GM23338 (cell line): ENCODE measurements at regions not wholly inside any gene's neighbourhood (a gene's known extent, or its start where the extent isn't known, plus 50 kb on each side); places are given as distances from the start of the nearest gene placed in this dataset.

Source experiments
- CREB1 ChIP-seq: fragments of 250-450 bp; sonication (Bioruptor Pico); IDR thresholded peaks from 2 replicates; pipeline ENCODE4 v1.5.0; 2020; ENCODE audit warnings: low read depth, mild to moderate bottlenecking, moderate library complexity
- EZH2 ChIP-seq: fragments of 200-600 bp; sonication (generic); IDR thresholded peaks from one replicate; pipeline ENCODE4 v1.8.0; 2017; ENCODE audit warnings: antibody characterized with exemption, mild to moderate bottlenecking, low read depth; ENCODE audit not compliant: unreplicated experiment
- EZH2phosphoT487 ChIP-seq: fragments of 200-600 bp; sonication (generic); IDR thresholded peaks from one replicate; pipeline ENCODE4 v1.8.1; 2018; ENCODE audit warnings: antibody characterized with exemption; ENCODE audit not compliant: unreplicated experiment
- JUNB ChIP-seq: IDR thresholded peaks from one replicate; pipeline ENCODE4 v1.6.1; 2016; ENCODE audit warnings: antibody characterized with exemption; ENCODE audit not compliant: unreplicated experiment
- NANOG ChIP-seq: IDR thresholded peaks from 2 replicates; pipeline ENCODE4 v1.6.1; 2016; ENCODE audit warnings: antibody characterized with exemption, borderline replicate concordance
- POLR2AphosphoS5 ChIP-seq: IDR thresholded peaks from 2 replicates; pipeline ENCODE4 v1.6.1; 2016; ENCODE audit warnings: antibody characterized with exemption, low read depth
- STAT1 ChIP-seq: IDR thresholded peaks from one replicate; pipeline ENCODE4 v1.6.1; 2016; ENCODE audit warnings: antibody characterized with exemption; ENCODE audit not compliant: unreplicated experiment
- ZNF114 ChIP-seq: fragments of 250-450 bp; sonication (Bioruptor Pico); IDR thresholded peaks from 2 replicates; pipeline ENCODE4 v1.5.0; 2020; ENCODE audit warnings: mild to moderate bottlenecking, moderate library complexity
- ZNF331 ChIP-seq: fragments of 250-450 bp; sonication (Bioruptor Pico); IDR thresholded peaks from 2 replicates; pipeline ENCODE4 v1.5.0; 2020; ENCODE audit warnings: low read depth, mild to moderate bottlenecking, moderate library complexity
- TF ChIP-seq, protein P1 (sequence below), 2 experiments: fragments of 200-600 bp in 1 of 2; sonication (generic) in 1 of 2; conservative IDR thresholded peaks; 2 replicates each; pipeline versions ENCODE4 v1.5.1 to v1.6.1; 2016 to 2017; ENCODE audit warnings: antibody characterized with exemption in 2 of 2, low read depth in 2 of 2, mild to moderate bottlenecking in 2 of 2, moderate library complexity in 1 of 2
- TF ChIP-seq, protein P2 (sequence below): IDR thresholded peaks from one replicate; pipeline ENCODE4 v1.6.1; 2018; ENCODE audit warnings: antibody characterized with exemption; ENCODE audit not compliant: unreplicated experiment
- TF ChIP-seq, protein P3 (sequence below): IDR thresholded peaks from 2 replicates; pipeline ENCODE4 v1.6.1; 2016; ENCODE audit warnings: antibody characterized with exemption
- TF ChIP-seq, protein P4 (sequence below): fragments of 250-450 bp; sonication (Bioruptor Pico); IDR thresholded peaks from 2 replicates; pipeline ENCODE4 v1.5.0; 2020; ENCODE audit warnings: mild to moderate bottlenecking, moderate library complexity

DNA sequence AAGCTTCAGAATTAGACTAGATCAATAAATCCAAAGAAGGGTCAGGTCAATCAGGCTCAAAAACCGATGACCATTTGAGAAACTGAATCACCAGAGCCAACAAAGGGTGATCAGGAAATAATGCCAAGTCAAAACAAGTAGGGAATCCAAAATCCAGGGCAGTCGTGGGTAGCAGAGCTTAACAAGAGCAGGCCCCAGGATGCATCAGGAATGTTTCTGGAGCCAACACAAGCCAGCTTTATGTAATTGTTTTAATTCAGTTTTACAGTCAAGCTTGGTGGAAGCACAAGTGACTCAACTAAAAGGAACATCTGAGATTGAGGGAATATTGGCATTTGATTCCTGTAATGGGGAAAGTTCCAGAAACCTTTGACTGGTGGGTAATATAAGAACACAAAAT is 237.9 kb upstream of the EDA2R start:
- TF ChIP-seq, protein P1, sequence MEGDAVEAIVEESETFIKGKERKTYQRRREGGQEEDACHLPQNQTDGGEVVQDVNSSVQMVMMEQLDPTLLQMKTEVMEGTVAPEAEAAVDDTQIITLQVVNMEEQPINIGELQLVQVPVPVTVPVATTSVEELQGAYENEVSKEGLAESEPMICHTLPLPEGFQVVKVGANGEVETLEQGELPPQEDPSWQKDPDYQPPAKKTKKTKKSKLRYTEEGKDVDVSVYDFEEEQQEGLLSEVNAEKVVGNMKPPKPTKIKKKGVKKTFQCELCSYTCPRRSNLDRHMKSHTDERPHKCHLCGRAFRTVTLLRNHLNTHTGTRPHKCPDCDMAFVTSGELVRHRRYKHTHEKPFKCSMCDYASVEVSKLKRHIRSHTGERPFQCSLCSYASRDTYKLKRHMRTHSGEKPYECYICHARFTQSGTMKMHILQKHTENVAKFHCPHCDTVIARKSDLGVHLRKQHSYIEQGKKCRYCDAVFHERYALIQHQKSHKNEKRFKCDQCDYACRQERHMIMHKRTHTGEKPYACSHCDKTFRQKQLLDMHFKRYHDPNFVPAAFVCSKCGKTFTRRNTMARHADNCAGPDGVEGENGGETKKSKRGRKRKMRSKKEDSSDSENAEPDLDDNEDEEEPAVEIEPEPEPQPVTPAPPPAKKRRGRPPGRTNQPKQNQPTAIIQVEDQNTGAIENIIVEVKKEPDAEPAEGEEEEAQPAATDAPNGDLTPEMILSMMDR (conservative IDR thresholded peaks at IDR 0.05; ENCODE audit: low read depth in 2 of 2): no peak
- TF ChIP-seq EZH2phosphoT487 (no peak), POLR2AphosphoS5 (no peak), ZNF331 (no peak), JUNB (no peak), EZH2 (no peak), CREB1 (CRISPR knock-in tag) (no peak), NANOG (no peak), ZNF114 (no peak), STAT1 (no peak)
- TF ChIP-seq, protein P2, sequence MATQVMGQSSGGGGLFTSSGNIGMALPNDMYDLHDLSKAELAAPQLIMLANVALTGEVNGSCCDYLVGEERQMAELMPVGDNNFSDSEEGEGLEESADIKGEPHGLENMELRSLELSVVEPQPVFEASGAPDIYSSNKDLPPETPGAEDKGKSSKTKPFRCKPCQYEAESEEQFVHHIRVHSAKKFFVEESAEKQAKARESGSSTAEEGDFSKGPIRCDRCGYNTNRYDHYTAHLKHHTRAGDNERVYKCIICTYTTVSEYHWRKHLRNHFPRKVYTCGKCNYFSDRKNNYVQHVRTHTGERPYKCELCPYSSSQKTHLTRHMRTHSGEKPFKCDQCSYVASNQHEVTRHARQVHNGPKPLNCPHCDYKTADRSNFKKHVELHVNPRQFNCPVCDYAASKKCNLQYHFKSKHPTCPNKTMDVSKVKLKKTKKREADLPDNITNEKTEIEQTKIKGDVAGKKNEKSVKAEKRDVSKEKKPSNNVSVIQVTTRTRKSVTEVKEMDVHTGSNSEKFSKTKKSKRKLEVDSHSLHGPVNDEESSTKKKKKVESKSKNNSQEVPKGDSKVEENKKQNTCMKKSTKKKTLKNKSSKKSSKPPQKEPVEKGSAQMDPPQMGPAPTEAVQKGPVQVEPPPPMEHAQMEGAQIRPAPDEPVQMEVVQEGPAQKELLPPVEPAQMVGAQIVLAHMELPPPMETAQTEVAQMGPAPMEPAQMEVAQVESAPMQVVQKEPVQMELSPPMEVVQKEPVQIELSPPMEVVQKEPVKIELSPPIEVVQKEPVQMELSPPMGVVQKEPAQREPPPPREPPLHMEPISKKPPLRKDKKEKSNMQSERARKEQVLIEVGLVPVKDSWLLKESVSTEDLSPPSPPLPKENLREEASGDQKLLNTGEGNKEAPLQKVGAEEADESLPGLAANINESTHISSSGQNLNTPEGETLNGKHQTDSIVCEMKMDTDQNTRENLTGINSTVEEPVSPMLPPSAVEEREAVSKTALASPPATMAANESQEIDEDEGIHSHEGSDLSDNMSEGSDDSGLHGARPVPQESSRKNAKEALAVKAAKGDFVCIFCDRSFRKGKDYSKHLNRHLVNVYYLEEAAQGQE: no peak
- TF ChIP-seq, protein P3, sequence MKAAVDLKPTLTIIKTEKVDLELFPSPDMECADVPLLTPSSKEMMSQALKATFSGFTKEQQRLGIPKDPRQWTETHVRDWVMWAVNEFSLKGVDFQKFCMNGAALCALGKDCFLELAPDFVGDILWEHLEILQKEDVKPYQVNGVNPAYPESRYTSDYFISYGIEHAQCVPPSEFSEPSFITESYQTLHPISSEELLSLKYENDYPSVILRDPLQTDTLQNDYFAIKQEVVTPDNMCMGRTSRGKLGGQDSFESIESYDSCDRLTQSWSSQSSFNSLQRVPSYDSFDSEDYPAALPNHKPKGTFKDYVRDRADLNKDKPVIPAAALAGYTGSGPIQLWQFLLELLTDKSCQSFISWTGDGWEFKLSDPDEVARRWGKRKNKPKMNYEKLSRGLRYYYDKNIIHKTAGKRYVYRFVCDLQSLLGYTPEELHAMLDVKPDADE: no peak
- TF ChIP-seq, protein P4, sequence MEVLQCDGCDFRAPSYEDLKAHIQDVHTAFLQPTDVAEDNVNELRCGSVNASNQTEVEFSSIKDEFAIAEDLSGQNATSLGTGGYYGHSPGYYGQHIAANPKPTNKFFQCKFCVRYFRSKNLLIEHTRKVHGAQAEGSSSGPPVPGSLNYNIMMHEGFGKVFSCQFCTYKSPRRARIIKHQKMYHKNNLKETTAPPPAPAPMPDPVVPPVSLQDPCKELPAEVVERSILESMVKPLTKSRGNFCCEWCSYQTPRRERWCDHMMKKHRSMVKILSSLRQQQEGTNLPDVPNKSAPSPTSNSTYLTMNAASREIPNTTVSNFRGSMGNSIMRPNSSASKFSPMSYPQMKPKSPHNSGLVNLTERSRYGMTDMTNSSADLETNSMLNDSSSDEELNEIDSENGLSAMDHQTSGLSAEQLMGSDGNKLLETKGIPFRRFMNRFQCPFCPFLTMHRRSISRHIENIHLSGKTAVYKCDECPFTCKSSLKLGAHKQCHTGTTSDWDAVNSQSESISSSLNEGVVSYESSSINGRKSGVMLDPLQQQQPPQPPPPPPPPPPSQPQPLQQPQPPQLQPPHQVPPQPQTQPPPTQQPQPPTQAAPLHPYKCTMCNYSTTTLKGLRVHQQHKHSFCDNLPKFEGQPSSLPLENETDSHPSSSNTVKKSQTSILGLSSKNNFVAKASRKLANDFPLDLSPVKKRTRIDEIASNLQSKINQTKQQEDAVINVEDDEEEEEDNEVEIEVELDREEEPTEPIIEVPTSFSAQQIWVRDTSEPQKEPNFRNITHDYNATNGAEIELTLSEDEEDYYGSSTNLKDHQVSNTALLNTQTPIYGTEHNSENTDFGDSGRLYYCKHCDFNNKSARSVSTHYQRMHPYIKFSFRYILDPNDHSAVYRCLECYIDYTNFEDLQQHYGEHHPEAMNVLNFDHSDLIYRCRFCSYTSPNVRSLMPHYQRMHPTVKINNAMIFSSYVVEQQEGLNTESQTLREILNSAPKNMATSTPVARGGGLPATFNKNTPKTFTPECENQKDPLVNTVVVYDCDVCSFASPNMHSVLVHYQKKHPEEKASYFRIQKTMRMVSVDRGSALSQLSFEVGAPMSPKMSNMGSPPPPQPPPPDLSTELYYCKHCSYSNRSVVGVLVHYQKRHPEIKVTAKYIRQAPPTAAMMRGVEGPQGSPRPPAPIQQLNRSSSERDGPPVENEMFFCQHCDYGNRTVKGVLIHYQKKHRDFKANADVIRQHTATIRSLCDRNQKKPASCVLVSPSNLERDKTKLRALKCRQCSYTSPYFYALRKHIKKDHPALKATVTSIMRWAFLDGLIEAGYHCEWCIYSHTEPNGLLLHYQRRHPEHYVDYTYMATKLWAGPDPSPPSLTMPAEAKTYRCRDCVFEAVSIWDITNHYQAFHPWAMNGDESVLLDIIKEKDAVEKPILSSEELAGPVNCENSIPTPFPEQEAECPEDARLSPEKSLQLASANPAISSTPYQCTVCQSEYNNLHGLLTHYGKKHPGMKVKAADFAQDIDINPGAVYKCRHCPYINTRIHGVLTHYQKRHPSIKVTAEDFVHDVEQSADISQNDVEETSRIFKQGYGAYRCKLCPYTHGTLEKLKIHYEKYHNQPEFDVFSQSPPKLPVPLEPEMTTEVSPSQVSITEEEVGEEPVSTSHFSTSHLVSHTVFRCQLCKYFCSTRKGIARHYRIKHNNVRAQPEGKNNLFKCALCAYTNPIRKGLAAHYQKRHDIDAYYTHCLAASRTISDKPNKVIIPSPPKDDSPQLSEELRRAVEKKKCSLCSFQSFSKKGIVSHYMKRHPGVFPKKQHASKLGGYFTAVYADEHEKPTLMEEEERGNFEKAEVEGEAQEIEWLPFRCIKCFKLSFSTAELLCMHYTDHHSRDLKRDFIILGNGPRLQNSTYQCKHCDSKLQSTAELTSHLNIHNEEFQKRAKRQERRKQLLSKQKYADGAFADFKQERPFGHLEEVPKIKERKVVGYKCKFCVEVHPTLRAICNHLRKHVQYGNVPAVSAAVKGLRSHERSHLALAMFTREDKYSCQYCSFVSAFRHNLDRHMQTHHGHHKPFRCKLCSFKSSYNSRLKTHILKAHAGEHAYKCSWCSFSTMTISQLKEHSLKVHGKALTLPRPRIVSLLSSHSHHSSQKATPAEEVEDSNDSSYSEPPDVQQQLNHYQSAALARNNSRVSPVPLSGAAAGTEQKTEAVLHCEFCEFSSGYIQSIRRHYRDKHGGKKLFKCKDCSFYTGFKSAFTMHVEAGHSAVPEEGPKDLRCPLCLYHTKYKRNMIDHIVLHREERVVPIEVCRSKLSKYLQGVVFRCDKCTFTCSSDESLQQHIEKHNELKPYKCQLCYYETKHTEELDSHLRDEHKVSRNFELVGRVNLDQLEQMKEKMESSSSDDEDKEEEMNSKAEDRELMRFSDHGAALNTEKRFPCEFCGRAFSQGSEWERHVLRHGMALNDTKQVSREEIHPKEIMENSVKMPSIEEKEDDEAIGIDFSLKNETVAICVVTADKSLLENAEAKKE (CRISPR knock-in tag): no peak
